ENCODE measurements at regions not wholly inside any gene's neighbourhood (a gene's known extent, or its start where the extent isn't known, plus 50 kb on each side); places are given as distances from the start of the nearest gene placed in this dataset.

- no peak overlapping the region for H4K91ac ChIP-seq (ENCODE audit: insufficient read length, low read depth, low read length)
- H3K4me1 Mint-ChIP-seq, result peaks cover 25 to 26% of the 10 kb centered on the region in 2 experiments
Measured at GRCh38 chr3:112745567-112746248, 101.0 kb downstream of the CD200R1L start.

More at GRCh38 chr3:112745567-112746248, 101.0 kb downstream of the CD200R1L start:
- DNase-seq, result no peak
- H3K14ac ChIP-seq (ENCODE audit: insufficient read depth, low read length), result no peak overlapping the region
- H3K18ac ChIP-seq (ENCODE audit: insufficient read length, low read depth, low read length), result no peak overlapping the region
- no peaks in the 10 kb centered on the region for H4K20me1 ChIP-seq (ENCODE audit: control insufficient read depth, insufficient read depth, insufficient read length)
- WGBS (ENCODE audit: extremely low coverage, insufficient read length, low lambda C conversion rate), result no CpG with 5 or more reads among the region's 4 CpGs
- H2BK120ac ChIP-seq (ENCODE audit: low read depth, low read length, poor library complexity, severe bottlenecking), result no peak overlapping the region
- H3T11ph ChIP-seq (ENCODE audit: low read length), result no peak overlapping the region
- H2BK20ac ChIP-seq (ENCODE audit: low read depth, low read length, poor library complexity, severe bottlenecking), result no peak overlapping the region
- H3K27me3 ChIP-seq (ENCODE audit: insufficient read depth, low read length), result no peaks in the 10 kb centered on the region
- no peak overlapping the region for H4K8ac ChIP-seq (replicated peaks; ENCODE audit: insufficient read length, low read depth, low read length)
- H2AK5ac ChIP-seq (ENCODE audit: insufficient read length, low read length), result no peak overlapping the region
- 0 out of 7 replicates have a peak overlapping the region, but pooled peaks of 1 of the 3 experiments have one; percentile 47 for H3K27ac Mint-ChIP-seq
- no peaks in the 10 kb centered on the region for H3K9me3 ChIP-seq (ENCODE audit: control insufficient read depth, low read depth, low read length)
- no peak overlapping the region for H3K4ac ChIP-seq (ENCODE audit: low read depth, low read length)
- peaks cover 9% of the 10 kb centered on the region in 2 experiments; a peak in 3 of 5 replicates for H3K9me3 Mint-ChIP-seq
- no peaks in the 10 kb centered on the region for H3K79me1 ChIP-seq (ENCODE audit: insufficient read depth, low read depth, low read length, poor library complexity, severe bottlenecking)
- no peak for TF ChIP-seq CTCF (conservative IDR thresholded peaks at IDR 0.05)
- no peaks in the 10 kb centered on the region; the same call in 1 of the 2 replicates for H3K4me1 ChIP-seq (ENCODE audit: insufficient read depth, low read length)
- peaks cover 1% of the 10 kb centered on the region for H3K27me3 Mint-ChIP-seq (ENCODE audit: low read depth)
- no peak overlapping the region for H3K56ac ChIP-seq (ENCODE audit: insufficient read length, low read depth, low read length)
- H3K4me3 Mint-ChIP-seq, result no peak overlapping the region
- H3K36me3 Mint-ChIP-seq (ENCODE audit: insufficient read depth in 1 of 3, low read depth in 3 of 3), result peaks cover 2 to 18% (median 7%) of the 10 kb centered on the region in 3 experiments; a peak in 3 of 7 replicates
- no peak overlapping the region for H3K9ac ChIP-seq (ENCODE audit: extremely low read depth, insufficient read length, low read length)
- H2BK15ac ChIP-seq (ENCODE audit: low read depth, low read length), result no peak overlapping the region
- H3K23me2 ChIP-seq (ENCODE audit: insufficient read length, low read depth, low read length, poor library complexity, severe bottlenecking), result no peaks in the 10 kb centered on the region
- H3K27ac ChIP-seq (ENCODE audit: insufficient read length, low read depth, low read length), result no peak overlapping the region
- no peak overlapping the region for H3K4me2 ChIP-seq (ENCODE audit: insufficient read depth, insufficient read length, low read length)
- H2BK5ac ChIP-seq (ENCODE audit: insufficient read length, low read length), result no peak overlapping the region
- H3K23ac ChIP-seq (ENCODE audit: insufficient read length, low read depth, low read length), result no peak overlapping the region
- H3K79me2 ChIP-seq (ENCODE audit: insufficient read depth, low read length), result no peaks in the 10 kb centered on the region
- H2AFZ ChIP-seq (ENCODE audit: low read length), result no peak overlapping the region
- no peak overlapping the region for H2BK12ac ChIP-seq (ENCODE audit: insufficient read length, low read depth, low read length)
- no peak overlapping the region for H4K5ac ChIP-seq (ENCODE audit: insufficient read length, low read depth, low read length)

All from H9 (cell line).